ENCODE measurements at regions not wholly inside any gene's neighbourhood (a gene's known extent, or its start where the extent isn't known, plus 50 kb on each side); places are given as distances from the start of the nearest gene placed in this dataset.

DNA sequence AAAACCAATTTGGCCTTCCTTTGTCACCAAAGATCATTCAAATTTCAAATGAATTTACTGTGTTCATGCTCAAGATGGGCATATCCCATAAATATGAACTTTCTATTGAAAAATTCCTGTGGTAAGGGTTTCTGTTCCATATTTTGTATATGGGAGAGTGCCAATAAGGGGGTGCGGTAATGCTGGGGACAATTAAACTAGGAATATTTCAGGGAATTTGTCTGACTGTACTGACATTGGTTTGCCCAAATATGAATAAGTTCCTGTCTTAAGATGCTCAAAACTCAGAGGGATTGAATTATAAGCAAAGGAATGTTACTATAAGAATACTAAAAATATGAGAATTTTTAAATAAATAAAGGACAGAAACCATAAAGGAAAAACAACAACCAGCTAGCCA is 553.0 kb upstream of the MARCKS start:
- TF ChIP-seq, protein P1, sequence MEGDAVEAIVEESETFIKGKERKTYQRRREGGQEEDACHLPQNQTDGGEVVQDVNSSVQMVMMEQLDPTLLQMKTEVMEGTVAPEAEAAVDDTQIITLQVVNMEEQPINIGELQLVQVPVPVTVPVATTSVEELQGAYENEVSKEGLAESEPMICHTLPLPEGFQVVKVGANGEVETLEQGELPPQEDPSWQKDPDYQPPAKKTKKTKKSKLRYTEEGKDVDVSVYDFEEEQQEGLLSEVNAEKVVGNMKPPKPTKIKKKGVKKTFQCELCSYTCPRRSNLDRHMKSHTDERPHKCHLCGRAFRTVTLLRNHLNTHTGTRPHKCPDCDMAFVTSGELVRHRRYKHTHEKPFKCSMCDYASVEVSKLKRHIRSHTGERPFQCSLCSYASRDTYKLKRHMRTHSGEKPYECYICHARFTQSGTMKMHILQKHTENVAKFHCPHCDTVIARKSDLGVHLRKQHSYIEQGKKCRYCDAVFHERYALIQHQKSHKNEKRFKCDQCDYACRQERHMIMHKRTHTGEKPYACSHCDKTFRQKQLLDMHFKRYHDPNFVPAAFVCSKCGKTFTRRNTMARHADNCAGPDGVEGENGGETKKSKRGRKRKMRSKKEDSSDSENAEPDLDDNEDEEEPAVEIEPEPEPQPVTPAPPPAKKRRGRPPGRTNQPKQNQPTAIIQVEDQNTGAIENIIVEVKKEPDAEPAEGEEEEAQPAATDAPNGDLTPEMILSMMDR (IDR thresholded peaks at IDR 0.05): no peak
- DNase-seq (ENCODE audit: low spot score): no peak
- ATAC-seq (ENCODE audit: low FRiP score): no peak

DNA sequence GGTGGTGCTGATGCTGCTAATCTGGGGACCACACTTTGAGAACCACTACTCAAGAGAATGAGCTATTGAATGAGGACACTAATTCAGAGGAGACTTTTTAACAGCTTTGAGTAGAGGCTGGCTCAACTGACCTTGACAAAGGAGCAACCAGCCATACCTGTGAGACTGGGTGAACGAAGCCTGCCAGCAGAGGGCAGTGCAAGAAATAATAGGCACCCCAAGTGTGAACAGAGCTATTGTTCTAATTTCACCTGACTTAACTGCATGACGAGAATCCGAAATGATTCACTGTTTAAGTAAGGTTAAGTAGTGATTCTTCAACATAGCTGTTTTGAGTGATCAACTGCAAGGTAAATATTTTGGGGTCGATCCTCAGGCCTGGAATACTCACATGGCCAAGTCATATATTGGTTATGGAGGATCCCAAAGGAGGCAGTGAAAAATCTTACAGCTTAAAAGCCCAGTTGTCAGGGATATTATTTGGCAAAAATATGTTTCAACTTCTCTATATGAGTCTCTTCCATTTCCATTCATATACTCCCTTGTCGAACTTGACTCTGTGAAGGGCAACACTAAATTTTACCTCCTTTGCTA is 550.5 kb upstream of the MARCKS start:
- ATAC-seq (ENCODE audit: low FRiP score): no peak
- TF ChIP-seq, protein P1 (IDR thresholded peaks at IDR 0.05): no peak
- peak; percentile 65 for DNase-seq (ENCODE audit: low spot score)

DNA sequence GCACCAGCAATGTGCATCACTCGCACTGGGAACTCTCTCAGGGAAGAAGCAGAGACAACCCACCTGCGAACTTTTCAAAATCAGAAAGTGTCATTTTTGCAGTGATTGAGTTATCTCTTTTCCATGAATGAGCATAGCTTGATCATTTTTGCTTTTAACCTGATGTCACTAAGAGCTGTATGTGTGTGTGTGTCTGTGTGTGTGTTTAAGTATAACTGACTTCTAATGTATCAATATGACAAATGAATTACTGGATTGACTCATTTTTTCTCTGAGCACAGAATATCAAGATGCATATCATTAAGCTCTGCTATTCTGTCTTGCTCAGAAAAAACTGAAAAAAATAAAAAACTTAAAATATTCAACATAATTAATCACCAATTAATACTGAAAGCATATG is 548.9 kb upstream of the MARCKS start:
- no peak for ATAC-seq (ENCODE audit: low FRiP score)

DNA sequence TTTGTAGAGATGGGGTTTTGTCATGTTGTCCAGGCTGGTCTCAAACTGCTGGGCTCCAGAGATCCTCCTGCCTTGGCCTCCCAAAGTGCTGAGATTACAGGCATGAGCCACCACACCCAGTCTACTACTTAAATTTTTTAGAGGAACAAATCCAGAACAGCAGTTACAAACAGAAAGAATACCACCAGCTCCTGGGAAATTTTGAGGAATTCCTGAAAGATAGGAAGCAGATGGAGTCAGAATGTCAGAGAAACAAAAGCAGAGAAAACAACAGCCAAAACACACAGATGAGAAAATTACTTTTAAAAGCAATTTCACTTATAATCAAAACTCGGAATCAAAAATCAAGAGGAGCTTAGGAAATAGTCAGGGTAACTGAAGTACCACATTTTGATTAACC is 543.3 kb upstream of the MARCKS start:
- TF ChIP-seq, protein P1 (IDR thresholded peaks at IDR 0.05): no peak
- ATAC-seq (ENCODE audit: low FRiP score): no peak
- DNase-seq (ENCODE audit: low spot score): no peak

More for the DNA sequence above, 548.9 kb upstream of the MARCKS start:
- TF ChIP-seq, protein P1 (IDR thresholded peaks at IDR 0.05): no peak
- no peak for DNase-seq (ENCODE audit: low spot score)

DNA sequence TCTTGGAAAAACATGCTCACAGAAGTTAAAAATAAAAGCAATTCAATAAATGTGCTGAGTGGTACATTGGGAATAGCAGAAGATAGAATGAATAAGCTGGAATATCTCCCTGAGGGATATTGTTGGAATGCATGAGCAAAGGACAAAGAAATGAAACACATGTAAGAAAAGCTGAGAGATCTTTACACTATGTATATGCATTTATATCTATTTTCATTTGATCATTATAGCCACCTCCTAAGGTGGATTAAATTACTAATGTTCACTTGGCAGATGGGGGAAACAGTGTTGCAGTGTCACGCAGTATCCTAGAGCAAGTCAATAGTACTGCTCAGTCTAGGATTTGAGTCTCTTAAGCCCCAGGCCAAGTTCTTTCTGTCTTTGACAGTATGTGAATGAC is 542.0 kb upstream of the MARCKS start:
- ATAC-seq (ENCODE audit: low FRiP score) (no peak), DNase-seq (ENCODE audit: low spot score) (no peak)
- TF ChIP-seq, protein P1 (IDR thresholded peaks at IDR 0.05): no peak

DNA sequence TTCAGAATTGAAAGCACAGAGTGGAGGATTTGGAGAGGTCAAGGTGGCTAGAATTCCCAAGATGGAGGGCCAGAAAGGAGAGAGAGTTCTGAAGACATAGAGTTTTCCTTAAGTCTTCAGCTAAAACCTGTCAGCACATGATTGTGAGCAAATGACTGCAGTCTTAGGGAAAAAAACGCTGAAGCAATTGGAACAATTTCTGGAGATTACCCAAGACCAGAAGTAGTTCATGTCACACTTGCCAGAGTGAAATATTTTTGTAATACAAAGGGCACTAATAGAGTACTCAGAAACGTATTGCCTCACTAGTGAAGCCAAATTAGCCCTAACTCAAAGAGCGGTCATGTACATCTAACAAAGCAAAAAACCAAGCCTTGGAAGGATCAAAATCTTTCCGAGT is 541.3 kb upstream of the MARCKS start:
- no peak for ATAC-seq (ENCODE audit: low FRiP score)
- TF ChIP-seq, protein P1 (IDR thresholded peaks at IDR 0.05): no peak

DNA sequence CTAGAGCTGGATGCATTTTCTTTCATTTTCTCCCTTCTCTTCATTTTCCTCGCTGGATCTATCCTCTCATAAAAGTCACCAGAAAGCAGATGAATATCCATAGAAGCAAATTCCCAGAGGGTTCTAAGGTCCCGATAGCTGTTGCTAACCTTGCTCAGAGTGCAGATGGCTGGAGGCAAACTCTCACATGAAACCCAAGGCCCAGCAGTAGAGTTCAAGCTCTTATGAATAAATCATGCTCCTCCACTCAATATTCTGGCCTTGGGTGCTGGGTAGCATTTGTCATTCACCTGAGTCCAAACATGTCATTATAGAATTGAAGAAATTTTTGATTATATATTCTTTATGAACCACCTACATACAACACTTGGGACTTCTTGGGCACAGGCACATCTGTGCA is 539.7 kb upstream of the MARCKS start:
- ATAC-seq (ENCODE audit: low FRiP score) (no peak), DNase-seq (ENCODE audit: low spot score) (no peak)
- TF ChIP-seq, protein P1 (IDR thresholded peaks at IDR 0.05): no peak

More for the DNA sequence above, 541.3 kb upstream of the MARCKS start:
- DNase-seq (ENCODE audit: low spot score): no peak
